Spleen (tissue), 11 donors: ENCODE measurements at regions not wholly inside any gene's neighbourhood (a gene's known extent, or its start where the extent isn't known, plus 50 kb on each side); places are given as distances from the start of the nearest gene placed in this dataset.

Experiments
- DNase-seq: peaks from one replicate; pipeline ENCODE4 v3.0.0-alpha.2; 2020
- H3K27ac ChIP-seq, 8 donors: fragments of 200-600 bp; sonication (generic) in 7 of 8; 1 replicate in 4 of 8; 2 replicates in 4 of 8; pipeline versions ENCODE4 v1.5.0 to v1.8.0; 2016 to 2021; ENCODE audit warnings: inconsistent platforms in 4 of 8, mild to moderate bottlenecking in 4 of 8, moderate library complexity in 1 of 8
- H3K27me3 ChIP-seq, 7 donors: fragments of 200-600 bp; sonication (generic) in 6 of 7; replicated peaks in 1 of 7; 1 replicate in 4 of 7; 2 replicates in 3 of 7; pipeline versions ENCODE4 v1.5.0 to v1.8.0; 2016 to 2021; ENCODE audit warnings: inconsistent platforms in 3 of 7, mild to moderate bottlenecking in 1 of 7
- H3K36me3 ChIP-seq, 6 donors: fragments of 200-600 bp; sonication (generic) in 5 of 6; 1 replicate in 4 of 6; 2 replicates in 2 of 6; pipeline versions ENCODE4 v1.5.0 to v1.8.0; 2016 to 2021; ENCODE audit warnings: inconsistent platforms in 2 of 6
- H3K4me1 ChIP-seq, 6 donors: fragments of 200-600 bp; sonication (generic) in 5 of 6; 1 replicate in 3 of 6; 2 replicates in 3 of 6; pipeline versions ENCODE4 v1.5.0 to v1.8.0; 2016 to 2021; ENCODE audit warnings: inconsistent platforms in 3 of 6
- H3K4me3 ChIP-seq, 8 donors: fragments of 200-600 bp; sonication (generic) in 7 of 8; 1 replicate in 4 of 8; 2 replicates in 4 of 8; pipeline versions ENCODE4 v1.5.0 to v1.8.0; 2016 to 2021; ENCODE audit warnings: inconsistent platforms in 4 of 8, mild to moderate bottlenecking in 4 of 8, moderate library complexity in 2 of 8
- H3K9me3 ChIP-seq, 8 donors: fragments of 200-600 bp; sonication (generic) in 7 of 8; 1 replicate in 4 of 8; 2 replicates in 4 of 8; pipeline versions ENCODE4 v1.5.0 to v1.8.0; 2016 to 2021; ENCODE audit warnings: inconsistent platforms in 4 of 8
- POLR2A ChIP-seq, 3 donors: fragments of 450-650 bp; IDR thresholded peaks; one replicate each; pipeline ENCODE4 v1.5.1; 2017; ENCODE audit warnings: antibody characterized with exemption in 3 of 3, mild to moderate bottlenecking in 1 of 3
- POLR2AphosphoS5 ChIP-seq, 3 donors: sonication (generic); formaldehyde crosslinking; IDR thresholded peaks; one replicate each; pipeline ENCODE4 v1.5.1; 2017; ENCODE audit warnings: antibody characterized with exemption in 3 of 3
- WGBS, 5 donors: extraction: QIAGEN DNeasy Blood & Tissue Kit in 3 of 5; methylation state at CpG; one replicate each; pipeline versions ENCODE4 v1.1.5 to v1.1.7; 2013 to 2018; 5-methylcytosine and 5-hydroxymethylcytosine counted together
- intact Hi-C: fragments of 100-400 bp; cut with DNase I; formaldehyde crosslinking; loops from one replicate; pipeline ENCODE4 v1.15.0; 2023; ENCODE audit warnings: low total_unique reads
- TF ChIP-seq, protein P1 (sequence below), 11 experiments: fragments of 200-600 bp in 7 of 11; fragments of 450-650 bp in 4 of 11; sonication (generic) in 4 of 11; IDR thresholded peaks in 8 of 11; conservative IDR thresholded peaks in 3 of 11; 1 replicate in 7 of 11; 2 replicates in 4 of 11; pipeline versions ENCODE4 v1.4.0 to v1.8.0; 2016 to 2021; ENCODE audit warnings: antibody characterized with exemption in 11 of 11, inconsistent platforms in 4 of 11, mild to moderate bottlenecking in 1 of 11
- donor health status: healthy with polysubstance abuse.
- donor health status: DM: no; HTN: no; CAD: no; lungs with moderate emphysema.
- donor health status: DM: no; HTN: no; CAD: no.
- donor health status: Bipolar disorder and iron deficiency.
- donor health status: healthy.
- donor health status: DM: no; HTN: no; CAD: no.
- donor health status: DM: yes; HTN: yes; CAD: no.

DNA sequence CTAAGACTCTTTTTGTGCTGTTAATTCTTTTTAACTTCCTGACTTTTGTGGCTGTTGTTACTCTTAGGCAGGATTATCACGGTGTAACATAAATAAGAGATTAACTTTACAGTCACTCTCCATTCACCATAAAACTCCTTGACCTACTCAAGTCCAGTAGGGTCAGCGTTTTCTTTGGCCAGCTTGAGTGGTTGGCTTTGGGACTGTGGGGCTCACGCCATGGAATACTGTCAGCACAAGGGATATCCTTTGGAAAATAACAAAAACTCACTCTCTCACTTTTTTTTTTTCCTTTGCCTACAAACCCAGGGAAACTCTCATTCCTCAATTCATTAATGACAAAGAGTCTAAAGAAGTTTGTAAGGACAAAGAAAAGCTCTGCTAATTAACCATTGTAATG lies 89.4 kb upstream of the TLL1 start:
- intact Hi-C loops: no loop called here
- WGBS, 5 donors: 63 to 77% (median 67%) methylated on average over 3 of the region's 3 CpGs
- TF ChIP-seq, protein P1, sequence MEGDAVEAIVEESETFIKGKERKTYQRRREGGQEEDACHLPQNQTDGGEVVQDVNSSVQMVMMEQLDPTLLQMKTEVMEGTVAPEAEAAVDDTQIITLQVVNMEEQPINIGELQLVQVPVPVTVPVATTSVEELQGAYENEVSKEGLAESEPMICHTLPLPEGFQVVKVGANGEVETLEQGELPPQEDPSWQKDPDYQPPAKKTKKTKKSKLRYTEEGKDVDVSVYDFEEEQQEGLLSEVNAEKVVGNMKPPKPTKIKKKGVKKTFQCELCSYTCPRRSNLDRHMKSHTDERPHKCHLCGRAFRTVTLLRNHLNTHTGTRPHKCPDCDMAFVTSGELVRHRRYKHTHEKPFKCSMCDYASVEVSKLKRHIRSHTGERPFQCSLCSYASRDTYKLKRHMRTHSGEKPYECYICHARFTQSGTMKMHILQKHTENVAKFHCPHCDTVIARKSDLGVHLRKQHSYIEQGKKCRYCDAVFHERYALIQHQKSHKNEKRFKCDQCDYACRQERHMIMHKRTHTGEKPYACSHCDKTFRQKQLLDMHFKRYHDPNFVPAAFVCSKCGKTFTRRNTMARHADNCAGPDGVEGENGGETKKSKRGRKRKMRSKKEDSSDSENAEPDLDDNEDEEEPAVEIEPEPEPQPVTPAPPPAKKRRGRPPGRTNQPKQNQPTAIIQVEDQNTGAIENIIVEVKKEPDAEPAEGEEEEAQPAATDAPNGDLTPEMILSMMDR (IDR thresholded peaks at IDR 0.05 in 8 of 11, conservative IDR thresholded peaks at IDR 0.05 in 3 of 11): no peak
- no peak for TF ChIP-seq POLR2AphosphoS5 (IDR thresholded peaks at IDR 0.05)
- no peak for TF ChIP-seq POLR2A (IDR thresholded peaks at IDR 0.05)
- no peak overlapping the region for H3K4me3 ChIP-seq
- no peak for DNase-seq
- peaks cover 0 to 9% (median 0%) of the 10 kb centered on the region in 6 donors for H3K4me1 ChIP-seq
- H3K27ac ChIP-seq: no peak overlapping the region
- no peaks in the 10 kb centered on the region for H3K36me3 ChIP-seq
- H3K27me3 ChIP-seq: no peaks in the 10 kb centered on the region
- no peaks in the 10 kb centered on the region for H3K9me3 ChIP-seq

DNA sequence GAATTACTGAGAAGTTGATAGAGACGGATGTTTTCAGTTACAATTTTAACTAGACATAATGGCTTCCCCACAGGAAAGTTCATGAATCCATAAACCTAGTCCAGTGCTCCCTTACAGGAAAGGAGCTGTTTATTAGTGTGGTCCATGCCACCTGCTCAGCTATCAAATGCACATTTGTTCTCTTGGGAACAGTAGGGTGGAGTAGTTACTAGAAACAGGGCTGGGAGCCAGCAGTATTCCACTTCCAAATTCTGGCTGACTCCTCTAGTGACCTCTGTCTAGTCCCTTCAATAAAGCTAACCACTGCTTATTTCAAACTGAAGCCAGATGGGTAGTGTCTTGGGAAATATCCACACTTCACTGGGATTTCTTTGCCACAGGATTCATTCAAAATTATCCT lies 88.4 kb upstream of the TLL1 start:
- no peaks in the 10 kb centered on the region for H3K27me3 ChIP-seq
- no peak overlapping the region for H3K27ac ChIP-seq
- TF ChIP-seq, protein P1 (IDR thresholded peaks at IDR 0.05 in 8 of 11, conservative IDR thresholded peaks at IDR 0.05 in 3 of 11): no peak
- TF ChIP-seq POLR2A (IDR thresholded peaks at IDR 0.05) (no peak), POLR2AphosphoS5 (IDR thresholded peaks at IDR 0.05) (no peak)
- no peaks in the 10 kb centered on the region for H3K9me3 ChIP-seq
- peaks cover 0 to 9% (median 0%) of the 10 kb centered on the region in 6 donors for H3K4me1 ChIP-seq
- WGBS, 5 donors: 61 to 81% (median 63%) methylated on average over 1 of the region's 1 CpG
- intact Hi-C loops: no loop called here
- no peak overlapping the region for H3K4me3 ChIP-seq
- no peaks in the 10 kb centered on the region for H3K36me3 ChIP-seq
- DNase-seq: no peak

DNA sequence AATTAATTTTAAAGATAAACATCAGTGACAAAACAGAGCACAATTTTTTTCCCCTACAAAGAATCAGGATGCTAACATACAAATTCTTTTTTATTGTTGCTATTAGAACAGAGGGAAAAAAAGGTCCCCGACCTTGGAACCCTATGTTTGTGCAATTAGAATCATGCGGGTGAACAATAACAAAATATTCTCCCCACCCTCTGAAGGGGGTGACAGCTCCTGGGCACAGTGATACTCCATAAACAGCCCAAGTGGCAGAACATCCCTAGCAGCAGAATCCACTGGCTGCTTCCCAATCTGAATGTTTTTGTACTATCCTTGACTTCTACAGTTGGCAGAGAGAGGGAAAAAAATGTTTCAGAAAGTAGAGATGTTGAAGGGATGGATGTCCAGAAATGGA lies 87.7 kb upstream of the TLL1 start:
- 69 to 80% (median 76%) methylated on average over 2 of the region's 2 CpGs for WGBS, 5 donors
- Histone ChIP-seq H3K27ac (no peak overlapping the region), H3K36me3 (no peaks in the 10 kb centered on the region), H3K27me3 (no peaks in the 10 kb centered on the region), H3K9me3 (peaks cover 0 to 2% (median 0%) of the 10 kb centered on the region in 8 donors), H3K4me3 (no peak overlapping the region), H3K4me1 (peaks cover 0 to 9% (median 0%) of the 10 kb centered on the region in 6 donors)
- no peak for DNase-seq
- intact Hi-C loops: no loop called here
- TF ChIP-seq POLR2A (IDR thresholded peaks at IDR 0.05) (no peak), POLR2AphosphoS5 (IDR thresholded peaks at IDR 0.05) (no peak)
- TF ChIP-seq, protein P1 (IDR thresholded peaks at IDR 0.05 in 8 of 11, conservative IDR thresholded peaks at IDR 0.05 in 3 of 11): no peak

DNA sequence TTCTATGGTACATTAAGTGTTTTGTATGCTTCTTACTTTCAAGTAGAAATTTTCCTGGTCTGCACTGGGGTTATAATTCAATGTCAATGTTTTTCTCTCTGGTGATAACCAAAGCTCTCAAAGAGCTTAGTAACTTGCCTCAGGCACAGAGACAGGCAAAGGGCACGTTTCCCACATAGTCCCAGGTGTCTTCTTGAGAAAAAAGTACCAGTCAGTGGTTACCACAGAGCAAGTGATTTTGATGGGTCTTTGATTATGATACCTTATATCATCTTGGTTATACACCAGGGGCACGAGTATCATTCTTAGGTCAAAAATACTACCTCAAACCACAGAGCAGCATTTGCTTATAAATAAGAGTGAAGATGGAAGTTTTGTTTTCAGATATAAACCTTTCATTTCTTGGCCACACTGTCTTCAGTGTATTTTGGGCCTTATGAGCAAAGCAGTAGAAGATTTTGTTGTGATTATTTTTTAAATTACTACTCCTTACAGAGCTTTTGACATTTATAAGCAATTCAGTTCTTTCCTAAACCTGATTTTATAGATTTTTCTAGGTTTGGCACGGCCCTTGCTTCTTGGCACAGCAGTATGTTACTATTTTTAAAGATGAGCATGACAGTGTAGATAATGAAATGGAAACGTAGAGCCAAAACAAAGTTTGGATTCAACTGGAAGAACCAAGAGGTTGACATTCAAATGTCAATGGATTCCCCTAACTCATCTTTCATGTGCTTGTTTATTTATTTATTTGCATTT lies 85.3 kb upstream of the TLL1 start:
- no peak overlapping the region for H3K4me3 ChIP-seq
- peaks cover 0 to 2% (median 0%) of the 10 kb centered on the region in 8 donors for H3K9me3 ChIP-seq
- no peak for DNase-seq
- TF ChIP-seq POLR2A (IDR thresholded peaks at IDR 0.05): no peak
- TF ChIP-seq, protein P1 (IDR thresholded peaks at IDR 0.05 in 8 of 11, conservative IDR thresholded peaks at IDR 0.05 in 3 of 11): no peak
- TF ChIP-seq POLR2AphosphoS5 (IDR thresholded peaks at IDR 0.05): no peak
- H3K4me1 ChIP-seq: peaks cover 0 to 9% (median 0%) of the 10 kb centered on the region in 6 donors
- intact Hi-C loops: no loop called here
- 58 to 66% (median 62%) methylated on average over 4 of the region's 4 CpGs for WGBS, 5 donors
- H3K27ac ChIP-seq: no peak overlapping the region
- no peaks in the 10 kb centered on the region for H3K36me3 ChIP-seq
- H3K27me3 ChIP-seq: no peaks in the 10 kb centered on the region
